ENCODE measurements at regions not wholly inside any gene's neighbourhood (a gene's known extent, or its start where the extent isn't known, plus 50 kb on each side); places are given as distances from the start of the nearest gene placed in this dataset.

DNA sequence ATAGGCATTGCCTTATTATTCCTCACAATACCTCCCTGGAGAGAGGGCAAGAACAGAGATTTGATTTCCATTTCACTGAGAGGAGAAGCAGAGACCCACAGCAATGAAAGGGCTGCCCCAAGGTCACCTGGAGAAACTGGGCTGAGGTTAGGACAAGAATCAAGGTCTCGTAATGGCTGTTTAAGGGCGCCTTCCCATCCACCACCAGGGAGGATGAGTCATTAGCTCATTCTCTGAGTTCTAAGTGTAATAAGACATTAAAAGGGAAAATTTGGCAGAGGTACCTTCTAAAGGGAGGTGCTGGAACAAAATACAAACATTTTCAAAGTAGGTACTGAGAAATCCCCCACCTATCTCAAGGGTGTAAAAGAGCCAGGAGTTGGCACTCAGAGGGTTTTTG, 52.6 kb upstream of the TCERG1 start:
- Mint-ChIP-seq H3K27ac (no peak overlapping the region), H3K36me3 (ENCODE audit: low read depth) (no peaks in the 10 kb centered on the region), H3K4me1 (no peaks in the 10 kb centered on the region), H3K27me3 (peaks cover 17% of the 10 kb centered on the region), H3K9me3 (no peaks in the 10 kb centered on the region), H3K4me3 (no peak overlapping the region)
- DNase-seq = no peak
- POLR2A ChIA-PET = interaction anchor here (0.6 kb wide), 1 partner anchor 78 kb away, joined by 3 read pairs; no protein-coding TSS in a partner anchor
- CTCF ChIA-PET = no interaction called here

DNA sequence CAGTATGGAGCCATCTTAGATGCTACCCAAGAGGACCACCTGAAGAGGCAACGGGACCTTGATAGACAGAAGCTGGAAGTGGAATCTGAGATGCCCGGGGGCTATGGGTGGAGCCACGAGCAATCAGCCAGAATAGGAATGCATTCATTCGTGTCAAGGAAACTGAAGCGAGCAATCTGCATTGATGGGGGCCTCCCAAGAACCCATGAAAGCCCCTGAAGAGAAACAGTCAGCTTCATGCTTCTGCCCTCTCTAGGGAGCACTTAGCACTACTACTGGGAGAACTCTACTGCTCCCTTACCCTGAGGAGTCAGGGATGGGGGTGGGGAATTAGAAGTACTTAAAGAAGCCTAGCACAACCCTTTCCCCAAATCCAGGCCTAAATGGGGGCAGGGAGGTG, 51.9 kb upstream of the TCERG1 start:
- Mint-ChIP-seq H3K4me3 (no peak overlapping the region), H3K4me1 (no peaks in the 10 kb centered on the region), H3K27me3 (peaks cover 22% of the 10 kb centered on the region), H3K9me3 (no peaks in the 10 kb centered on the region), H3K27ac (no peak overlapping the region), H3K36me3 (ENCODE audit: low read depth) (no peaks in the 10 kb centered on the region)
- CTCF ChIA-PET = interaction anchor here (1.1 kb wide), 1 partner anchor 29 kb away, joined by 3 read pairs; no protein-coding TSS in a partner anchor
- DNase-seq = no peak
- POLR2A ChIA-PET = no interaction called here

Data from activated CD4-positive, alpha-beta memory T cell treated with anti-CD3 and anti-CD28 coated beads, Interleukin-2, amount 10 ng/mL, durations not matched to agents 7 days and 5 days (primary cell).